Osteocyte (in vitro differentiated cells): ENCODE measurements at regions not wholly inside any gene's neighbourhood (a gene's known extent, or its start where the extent isn't known, plus 50 kb on each side); places are given as distances from the start of the nearest gene placed in this dataset.
"Not testable (repeated sequence)": the region's sequence is repeated elsewhere in the genome, so short reads cannot be mapped to it uniquely, and the experiment has no call there.

Experiments used
- DNase-seq: peaks from one replicate; pipeline ENCODE4 v3.0.0; 2021; ENCODE audit warnings: mixed read lengths; ENCODE audit not compliant: unreplicated experiment; ENCODE audit errors: extremely low spot score
- H3K27ac Mint-ChIP-seq: one replicate; pipeline ENCODE4 v1.8.0; 2021; ENCODE audit warnings: mild to moderate bottlenecking, mixed read lengths; ENCODE audit not compliant: unreplicated experiment
- H3K27me3 Mint-ChIP-seq: one replicate; pipeline ENCODE4 v1.8.0; 2021; ENCODE audit warnings: mixed read lengths; ENCODE audit not compliant: unreplicated experiment
- H3K36me3 Mint-ChIP-seq: one replicate; pipeline ENCODE4 v1.8.0; 2021; ENCODE audit warnings: mixed read lengths; ENCODE audit not compliant: unreplicated experiment
- H3K4me1 Mint-ChIP-seq: one replicate; pipeline ENCODE4 v1.8.0; 2021; ENCODE audit warnings: mixed read lengths; ENCODE audit not compliant: unreplicated experiment
- H3K4me3 Mint-ChIP-seq: one replicate; pipeline ENCODE4 v1.8.0; 2021; ENCODE audit warnings: mild to moderate bottlenecking, moderate library complexity, mixed read lengths; ENCODE audit not compliant: unreplicated experiment
- H3K9me3 Mint-ChIP-seq: one replicate; pipeline ENCODE4 v1.8.0; 2021; ENCODE audit warnings: mixed read lengths; ENCODE audit not compliant: unreplicated experiment
- TF ChIP-seq, protein P1 (sequence below): fragments of 200-600 bp; sonication (generic); IDR thresholded peaks from 2 replicates; pipeline ENCODE4 v1.5.0; 2021; ENCODE audit warnings: antibody characterized with exemption, mild to moderate bottlenecking, moderate library complexity

DNA sequence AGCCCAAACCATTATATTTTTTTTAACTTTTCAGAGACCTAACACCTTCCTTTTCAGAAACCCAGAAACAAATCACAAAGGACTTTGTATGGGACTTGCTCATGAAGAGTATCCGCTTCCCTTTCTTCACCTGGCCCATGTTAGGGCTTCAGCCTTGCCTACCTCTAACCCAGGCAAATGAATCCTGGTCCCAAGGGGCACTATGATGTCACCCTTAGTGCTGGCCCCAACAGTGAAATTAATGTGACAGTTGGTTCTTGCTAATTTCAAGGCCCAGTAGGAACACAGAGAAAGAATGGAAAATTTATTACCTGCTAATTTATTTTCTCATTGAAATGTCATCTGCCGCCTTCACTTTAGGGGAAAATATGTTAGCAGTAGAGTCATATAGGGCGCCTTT lies 179.8 kb upstream of the NRXN3 start:
- Mint-ChIP-seq H3K9me3 (no peaks in the 10 kb centered on the region), H3K27ac (no peak overlapping the region)

DNA sequence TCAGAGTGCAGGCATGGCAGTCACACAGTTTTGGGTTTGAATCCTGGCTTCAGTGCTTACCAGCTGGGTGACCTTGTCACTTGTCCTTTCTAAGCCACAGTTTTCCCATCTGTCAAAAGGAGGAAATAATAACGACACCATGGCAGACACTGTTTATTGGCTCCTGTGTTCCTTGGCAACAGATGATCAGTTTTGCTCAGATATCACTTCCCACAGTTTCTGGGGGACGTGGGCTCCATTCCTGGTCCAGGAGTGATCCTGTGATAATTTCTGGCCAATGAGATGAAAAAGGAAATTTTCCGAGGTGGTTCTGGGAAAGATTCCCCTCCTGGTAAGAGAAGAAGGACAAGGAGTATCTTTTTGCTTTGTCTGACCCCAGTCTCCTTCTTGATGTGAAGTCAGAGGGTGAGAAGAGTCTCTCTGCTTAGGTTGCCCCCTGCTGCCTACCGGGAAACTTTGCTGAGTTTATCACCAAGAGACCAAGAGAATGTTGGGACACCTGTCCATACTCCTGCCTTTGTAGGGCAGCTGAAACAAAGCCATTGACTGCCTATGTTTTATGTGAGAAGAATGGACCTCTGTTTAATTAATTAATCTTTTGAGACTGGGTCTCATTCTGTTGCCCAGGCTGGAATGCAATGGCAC lies 178.9 kb upstream of the NRXN3 start:
- peaks cover 2% of the 10 kb centered on the region for H3K9me3 Mint-ChIP-seq
- H3K27me3 Mint-ChIP-seq: peaks cover 4% of the 10 kb centered on the region
- DNase-seq: peak; percentile 17
- TF ChIP-seq, protein P1, sequence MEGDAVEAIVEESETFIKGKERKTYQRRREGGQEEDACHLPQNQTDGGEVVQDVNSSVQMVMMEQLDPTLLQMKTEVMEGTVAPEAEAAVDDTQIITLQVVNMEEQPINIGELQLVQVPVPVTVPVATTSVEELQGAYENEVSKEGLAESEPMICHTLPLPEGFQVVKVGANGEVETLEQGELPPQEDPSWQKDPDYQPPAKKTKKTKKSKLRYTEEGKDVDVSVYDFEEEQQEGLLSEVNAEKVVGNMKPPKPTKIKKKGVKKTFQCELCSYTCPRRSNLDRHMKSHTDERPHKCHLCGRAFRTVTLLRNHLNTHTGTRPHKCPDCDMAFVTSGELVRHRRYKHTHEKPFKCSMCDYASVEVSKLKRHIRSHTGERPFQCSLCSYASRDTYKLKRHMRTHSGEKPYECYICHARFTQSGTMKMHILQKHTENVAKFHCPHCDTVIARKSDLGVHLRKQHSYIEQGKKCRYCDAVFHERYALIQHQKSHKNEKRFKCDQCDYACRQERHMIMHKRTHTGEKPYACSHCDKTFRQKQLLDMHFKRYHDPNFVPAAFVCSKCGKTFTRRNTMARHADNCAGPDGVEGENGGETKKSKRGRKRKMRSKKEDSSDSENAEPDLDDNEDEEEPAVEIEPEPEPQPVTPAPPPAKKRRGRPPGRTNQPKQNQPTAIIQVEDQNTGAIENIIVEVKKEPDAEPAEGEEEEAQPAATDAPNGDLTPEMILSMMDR: no peak
- H3K4me3 Mint-ChIP-seq: no peak overlapping the region
- peaks cover 2% of the 10 kb centered on the region for H3K4me1 Mint-ChIP-seq
- no peak overlapping the region for H3K27ac Mint-ChIP-seq
- no peaks in the 10 kb centered on the region for H3K36me3 Mint-ChIP-seq

More for the DNA sequence above, 179.8 kb upstream of the NRXN3 start:
- Mint-ChIP-seq H3K36me3 (no peaks in the 10 kb centered on the region), H3K27me3 (peaks cover 4% of the 10 kb centered on the region), H3K4me3 (no peak overlapping the region), H3K4me1 (peaks cover 2% of the 10 kb centered on the region)
- TF ChIP-seq, protein P1: no peak
- DNase-seq: peak; percentile 10

DNA sequence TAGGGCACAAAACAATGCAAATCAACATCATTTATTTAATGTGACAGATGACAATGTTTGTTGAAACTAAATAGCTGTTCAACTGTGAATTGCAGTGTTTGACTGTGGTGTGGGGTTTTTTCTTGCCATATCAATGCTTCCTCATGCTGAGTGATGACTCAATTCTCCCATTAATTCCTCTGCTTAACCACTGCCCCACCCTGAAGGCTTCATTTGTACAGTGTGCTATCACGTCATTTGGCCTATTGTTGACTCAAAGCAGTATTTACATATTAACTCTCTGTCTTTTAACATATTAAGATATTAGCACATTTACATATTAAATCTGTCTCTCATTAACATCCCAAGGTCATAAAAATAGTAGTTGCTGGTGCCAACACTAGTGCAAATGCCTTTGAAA lies 164.8 kb upstream of the NRXN3 start:
- Mint-ChIP-seq H3K36me3 (peaks cover 2% of the 10 kb centered on the region), H3K27me3 (no peaks in the 10 kb centered on the region), H3K9me3 (peaks cover 47% of the 10 kb centered on the region), H3K4me3 (no peak overlapping the region), H3K4me1 (peaks cover 2% of the 10 kb centered on the region), H3K27ac (no peak overlapping the region)
- TF ChIP-seq, protein P1: no peak
- no peak for DNase-seq

DNA sequence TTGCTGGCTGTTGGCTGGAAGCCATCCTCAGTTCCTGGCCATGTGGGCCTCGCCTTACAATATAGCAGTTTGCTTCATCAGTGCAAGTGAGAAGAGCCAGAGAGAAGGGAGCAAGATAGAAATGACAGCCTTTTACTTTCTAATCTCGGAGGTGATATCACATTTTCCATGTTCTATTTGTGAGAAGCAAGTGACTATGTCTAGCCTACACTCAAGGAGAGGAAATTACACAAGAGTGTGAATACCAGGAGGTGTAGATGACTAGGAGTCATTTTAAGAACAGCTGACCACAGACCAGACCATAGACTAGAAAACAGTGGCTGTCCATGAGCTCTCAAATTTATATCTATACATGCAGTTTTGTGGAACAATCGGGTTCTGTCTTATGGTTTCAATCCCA lies 163.0 kb upstream of the NRXN3 start:
- Mint-ChIP-seq H3K4me3 (no peak overlapping the region), H3K4me1 (peaks cover 2% of the 10 kb centered on the region), H3K27ac (no peak overlapping the region), H3K36me3 (peaks cover 2% of the 10 kb centered on the region), H3K9me3 (peaks cover 34% of the 10 kb centered on the region), H3K27me3 (no peaks in the 10 kb centered on the region)
- DNase-seq: no peak
- TF ChIP-seq, protein P1: no peak

DNA sequence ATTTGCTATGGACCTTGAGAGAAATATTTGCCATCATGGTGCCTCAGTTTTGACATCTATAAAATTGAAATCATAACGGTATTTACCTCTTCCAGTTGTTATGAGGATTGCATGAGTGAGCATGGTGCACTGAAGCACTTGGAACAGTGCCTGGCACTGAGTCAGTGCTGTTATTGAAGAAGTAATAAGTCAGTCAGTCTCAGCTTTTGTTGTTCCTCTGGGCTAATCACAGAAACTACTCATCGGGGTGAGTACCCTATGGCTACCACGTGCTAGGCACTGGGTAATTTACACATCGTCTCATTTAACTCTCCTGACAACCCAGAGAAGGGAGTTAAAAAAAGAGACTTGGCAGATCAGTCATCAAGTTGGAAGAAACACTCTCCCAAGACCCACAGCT lies 159.5 kb upstream of the NRXN3 start:
- H3K9me3 Mint-ChIP-seq: peaks cover 28% of the 10 kb centered on the region
- no peaks in the 10 kb centered on the region for H3K36me3 Mint-ChIP-seq
- no peak overlapping the region for H3K4me3 Mint-ChIP-seq
- no peak overlapping the region for H3K27ac Mint-ChIP-seq
- TF ChIP-seq, protein P1: no peak
- no peaks in the 10 kb centered on the region for H3K4me1 Mint-ChIP-seq
- DNase-seq: no peak
- no peaks in the 10 kb centered on the region for H3K27me3 Mint-ChIP-seq

DNA sequence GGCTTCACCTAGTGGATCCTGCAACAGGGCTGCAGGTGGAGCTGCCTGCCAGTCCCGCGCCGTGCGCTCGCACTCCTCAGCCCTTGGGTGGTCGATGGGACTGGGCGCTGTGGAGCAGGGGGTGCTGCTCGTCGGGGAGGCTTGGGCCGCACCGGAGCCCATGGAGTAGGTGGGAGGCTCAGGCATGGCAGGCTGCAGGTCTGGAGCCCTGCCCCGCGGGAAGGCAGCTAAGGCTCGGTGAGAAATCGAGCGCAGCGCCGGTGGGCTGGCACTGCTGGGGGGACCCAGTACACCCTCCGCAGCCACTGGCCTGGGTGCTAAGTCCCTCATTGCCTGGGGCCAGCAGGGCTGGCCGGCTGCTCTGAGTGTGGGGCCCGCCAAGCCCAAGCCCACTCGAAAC lies 156.3 kb upstream of the NRXN3 start:
- not testable (repeated sequence) for H3K4me1 Mint-ChIP-seq, H3K4me3 Mint-ChIP-seq, H3K36me3 Mint-ChIP-seq, H3K27ac Mint-ChIP-seq, H3K27me3 Mint-ChIP-seq
- DNase-seq: peak; percentile 84
- peaks cover 21% of the 10 kb centered on the region for H3K9me3 Mint-ChIP-seq
